Aorta (tissue), 5 donors: ENCODE measurements at regions not wholly inside any gene's neighbourhood (a gene's known extent, or its start where the extent isn't known, plus 50 kb on each side); places are given as distances from the start of the nearest gene placed in this dataset.

ENCODE experiments used
- ATAC-seq: fragments of 200-7000 bp; cut with Tn5 transposase; one replicate; pipeline ENCODE4 v1.9.1; 2022; ENCODE audit warnings: moderate library complexity; ENCODE audit not compliant: low FRiP score
- DNase-seq, 2 donors: peaks; one replicate each; pipeline ENCODE4 v3.0.0-alpha.2; 2020
- H3K27ac ChIP-seq, 2 donors: one replicate each; pipeline ENCODE4 v1.5.1; 2013; ENCODE audit warnings: low read length in 2 of 2, mild to moderate bottlenecking in 2 of 2, moderate library complexity in 2 of 2, control low read depth in 1 of 2, inconsistent platforms in 1 of 2, low read depth in 1 of 2
- H3K27me3 ChIP-seq, 2 donors: one replicate each; pipeline ENCODE4 v1.6.1; 2013; ENCODE audit warnings: control low read depth in 1 of 2, low read length in 1 of 2, mild to moderate bottlenecking in 1 of 2, moderate library complexity in 1 of 2; ENCODE audit not compliant: insufficient read depth in 2 of 2, control insufficient read depth in 1 of 2
- H3K36me3 ChIP-seq, 2 donors: one replicate each; pipeline ENCODE4 v1.6.1; 2013; ENCODE audit warnings: control low read depth in 1 of 2, low read length in 1 of 2, mild to moderate bottlenecking in 1 of 2; ENCODE audit not compliant: insufficient read depth in 2 of 2, control insufficient read depth in 1 of 2
- H3K4me1 ChIP-seq, 2 donors: one replicate each; pipeline ENCODE4 v1.6.1; 2013; ENCODE audit warnings: low read length in 2 of 2, control low read depth in 1 of 2, mild to moderate bottlenecking in 1 of 2, moderate library complexity in 1 of 2; ENCODE audit not compliant: insufficient read depth in 2 of 2, control insufficient read depth in 1 of 2
- H3K4me3 ChIP-seq, 2 donors: one replicate each; pipeline ENCODE4 v1.5.1; 2013; ENCODE audit warnings: low read length in 2 of 2, control low read depth in 1 of 2, mild to moderate bottlenecking in 1 of 2
- H3K9me3 ChIP-seq: one replicate; pipeline ENCODE4 v1.6.1; 2013; ENCODE audit warnings: mild to moderate bottlenecking, low read length; ENCODE audit not compliant: control insufficient read depth
- WGBS, 2 donors: extraction: QIAGEN DNeasy Blood & Tissue Kit; methylation state at CpG; one replicate each; pipeline ENCODE4 v1.1.7; 2013; 5-methylcytosine and 5-hydroxymethylcytosine counted together
- intact Hi-C, 2 donors: fragments of 100-400 bp; cut with DNase I; formaldehyde crosslinking; loops; one replicate each; pipeline versions ENCODE4 v1.14.2 to v1.15.0; 2022
- donor health status: healthy with polysubstance abuse.
- donor health status: Bipolar disorder and iron deficiency.
- donor health status: DM: no; HTN: no; CAD: no.
- donor health status: DM: no; HTN: no; CAD: no.
- donor health status: DM: yes; HTN: yes; CAD: no.

GRCh38 chr2:149826471-149827125 lies 239.0 kb upstream of the MMADHC start:
- Histone ChIP-seq H3K27ac (no peak overlapping the region), H3K4me3 (no peak overlapping the region), H3K27me3 (no peaks in the 10 kb centered on the region), H3K36me3 (no peaks in the 10 kb centered on the region), H3K9me3 (no peaks in the 10 kb centered on the region), H3K4me1 (no peaks in the 10 kb centered on the region)
- DNase-seq (no peak), ATAC-seq (no peak)
- 90 to 97% methylated on average over 1 of the region's 1 CpG for WGBS, 2 donors
- intact Hi-C loops = no loop called here

GRCh38 chr2:149825473-149825872 lies 237.9 kb upstream of the MMADHC start:
- DNase-seq (no peak), ATAC-seq (no peak)
- Histone ChIP-seq H3K27ac (no peak overlapping the region), H3K4me1 (no peaks in the 10 kb centered on the region), H3K9me3 (no peaks in the 10 kb centered on the region), H3K36me3 (no peaks in the 10 kb centered on the region), H3K27me3 (no peaks in the 10 kb centered on the region), H3K4me3 (no peak overlapping the region)
- WGBS, 2 donors = 79 to 85% methylated on average over 4 of the region's 4 CpGs
- intact Hi-C loops = no loop called here

- Histone ChIP-seq H3K36me3 (no peaks in the 10 kb centered on the region), H3K9me3 (no peaks in the 10 kb centered on the region), H3K4me3 (no peak overlapping the region), H3K4me1 (no peaks in the 10 kb centered on the region), H3K27me3 (no peaks in the 10 kb centered on the region), H3K27ac (no peak overlapping the region)
- DNase-seq = no peak
- ATAC-seq = no peak
- intact Hi-C loops = no loop called here
These were observed 236.6 kb upstream of the MMADHC start for GRCh38 chr2:149824136-149824535.

GRCh38 chr2:149819356-149819957 lies 231.9 kb upstream of the MMADHC start:
- no peak for DNase-seq
- intact Hi-C loops = no loop called here
- Histone ChIP-seq H3K4me3 (no peak overlapping the region), H3K27ac (no peak overlapping the region), H3K36me3 (no peaks in the 10 kb centered on the region), H3K9me3 (no peaks in the 10 kb centered on the region), H3K4me1 (no peaks in the 10 kb centered on the region), H3K27me3 (no peaks in the 10 kb centered on the region)
- 73 to 77% methylated on average over 3 of the region's 3 CpGs for WGBS, 2 donors
- no peak for ATAC-seq

GRCh38 chr2:149816756-149817551 lies 229.4 kb upstream of the MMADHC start:
- Histone ChIP-seq H3K4me3 (no peak overlapping the region), H3K9me3 (no peaks in the 10 kb centered on the region), H3K36me3 (no peaks in the 10 kb centered on the region), H3K4me1 (no peaks in the 10 kb centered on the region), H3K27me3 (no peaks in the 10 kb centered on the region), H3K27ac (no peak overlapping the region)
- WGBS, 2 donors = 81 to 92% methylated on average over 1 of the region's 1 CpG
- DNase-seq = no peak
- intact Hi-C loops = no loop called here
- peak; percentile 33 for ATAC-seq

- intact Hi-C loops = no loop called here
- Histone ChIP-seq H3K4me3 (no peak overlapping the region), H3K27me3 (no peaks in the 10 kb centered on the region), H3K9me3 (no peaks in the 10 kb centered on the region), H3K27ac (no peak overlapping the region), H3K36me3 (no peaks in the 10 kb centered on the region), H3K4me1 (no peaks in the 10 kb centered on the region)
- WGBS, 2 donors = 96 to 99% methylated on average over 1 of the region's 1 CpG
- ATAC-seq = no peak
- no peak for DNase-seq
These were observed 228.4 kb upstream of the MMADHC start for GRCh38 chr2:149815941-149816340.

GRCh38 chr2:149814901-149815300 lies 227.3 kb upstream of the MMADHC start:
- ATAC-seq = no peak
- H3K4me3 ChIP-seq = no peak overlapping the region
- no peaks in the 10 kb centered on the region for H3K27me3 ChIP-seq
- 52 to 63% methylated on average over 3 of the region's 3 CpGs for WGBS, 2 donors
- intact Hi-C loops = no loop called here
- H3K9me3 ChIP-seq = no peaks in the 10 kb centered on the region
- no peaks in the 10 kb centered on the region for H3K4me1 ChIP-seq
- H3K36me3 ChIP-seq = no peaks in the 10 kb centered on the region
- H3K27ac ChIP-seq = no peak overlapping the region
- no peak for DNase-seq

- intact Hi-C loops = no loop called here
- Histone ChIP-seq H3K4me1 (no peaks in the 10 kb centered on the region), H3K27ac (no peak overlapping the region), H3K27me3 (no peaks in the 10 kb centered on the region), H3K9me3 (no peaks in the 10 kb centered on the region), H3K36me3 (no peaks in the 10 kb centered on the region), H3K4me3 (no peak overlapping the region)
- no peak for ATAC-seq
- DNase-seq = no peak
- 35 to 57% methylated on average over 1 of the region's 1 CpG for WGBS, 2 donors
These were observed 226.5 kb upstream of the MMADHC start for GRCh38 chr2:149814049-149814448.

GRCh38 chr2:149808556-149808955 lies 221.0 kb upstream of the MMADHC start:
- Histone ChIP-seq H3K36me3 (no peaks in the 10 kb centered on the region), H3K27ac (no peak overlapping the region), H3K4me1 (no peaks in the 10 kb centered on the region), H3K4me3 (no peak overlapping the region), H3K9me3 (no peaks in the 10 kb centered on the region), H3K27me3 (no peaks in the 10 kb centered on the region)
- DNase-seq (no peak), ATAC-seq (no peak)
- intact Hi-C loops = no loop called here
- 45 to 54% methylated on average over 2 of the region's 2 CpGs for WGBS, 2 donors
